ENCODE measurements at regions not wholly inside any gene's neighbourhood (a gene's known extent, or its start where the extent isn't known, plus 50 kb on each side); places are given as distances from the start of the nearest gene placed in this dataset.
"Not testable (repeated sequence)": the region's sequence is repeated elsewhere in the genome, so short reads cannot be mapped to it uniquely, and the experiment has no call there.

- intact Hi-C loops (cut with DNase I) = no loop called here
- DNase-seq (no peak), ATAC-seq (ENCODE audit: poor library complexity) (no peak)
Observed at GRCh38 chr1:67524143-67525052, 94.2 kb upstream of the SERBP1 start.

GRCh38 chr1:67525053-67525760 is 95.0 kb upstream of the SERBP1 start:
- ATAC-seq (ENCODE audit: poor library complexity) = no peak
- DNase-seq = no peak
- intact Hi-C loops (cut with DNase I) = no loop called here

GRCh38 chr1:67528141-67528540 is 97.9 kb upstream of the SERBP1 start:
- DNase-seq (no peak), ATAC-seq (ENCODE audit: poor library complexity) (no peak)
- intact Hi-C loops (cut with DNase I) = no loop called here

GRCh38 chr1:67530071-67530470 is 99.9 kb upstream of the SERBP1 start:
- ATAC-seq (ENCODE audit: poor library complexity) (no peak), DNase-seq (no peak)
- intact Hi-C loops (cut with DNase I) = loop anchor here (10.0 kb wide), 1 partner anchor 305 kb away; the partner anchor contains the start of gene GNG12

- intact Hi-C loops (cut with DNase I) = loop anchor here (10.0 kb wide), 1 partner anchor 302 kb away; the partner anchor contains the start of gene GNG12
- no peak for DNase-seq
- ATAC-seq (ENCODE audit: poor library complexity) = peak; percentile 80
Observed at GRCh38 chr1:67532452-67533216, 102.4 kb upstream of the SERBP1 start.

GRCh38 chr1:67534627-67535065 is 104.4 kb upstream of the SERBP1 start:
- intact Hi-C loops (cut with DNase I) = loop anchor here (2.0 to 10.0 kb wide), 2 partner anchors 226 to 300 kb away; partner anchors contain the start of gene GNG12
- ATAC-seq (ENCODE audit: poor library complexity) = no peak
- no peak for DNase-seq

- DNase-seq (peak; percentile 81), ATAC-seq (ENCODE audit: poor library complexity) (peak; percentile 84)
- intact Hi-C loops (cut with DNase I) = loop anchor here (2.0 to 10.0 kb wide), 2 partner anchors 225 to 299 kb away; partner anchors contain the start of gene GNG12
Observed at GRCh38 chr1:67535474-67535873, 105.3 kb upstream of the SERBP1 start.

- peak; percentile 66 for ATAC-seq (ENCODE audit: poor library complexity)
Observed at GRCh38 chr1:67536957-67537666, 106.9 kb upstream of the SERBP1 start.

GRCh38 chr1:67537667-67538018 is 107.4 kb upstream of the SERBP1 start:
- ATAC-seq (ENCODE audit: poor library complexity) (peak; percentile 24), DNase-seq (no peak)
- intact Hi-C loops (cut with DNase I) = loop anchor here (10.0 kb wide), 1 partner anchor 297 kb away; the partner anchor contains the start of gene GNG12

More at GRCh38 chr1:67536957-67537666, 106.9 kb upstream of the SERBP1 start:
- intact Hi-C loops (cut with DNase I) = loop anchor here (10.0 kb wide), 1 partner anchor 298 kb away; the partner anchor contains the start of gene GNG12
- DNase-seq = no peak

- no peak for DNase-seq
- peak; percentile 43 for ATAC-seq (ENCODE audit: poor library complexity)
- intact Hi-C loops (cut with DNase I) = no loop called here
Observed at GRCh38 chr1:67540025-67540732, 110.0 kb upstream of the SERBP1 start.

- DNase-seq (no peak), ATAC-seq (ENCODE audit: poor library complexity) (no peak)
- intact Hi-C loops (cut with DNase I) = no loop called here
Observed at GRCh38 chr1:67540733-67541125, 110.5 kb upstream of the SERBP1 start.

- intact Hi-C loops (cut with DNase I) = no loop called here
- no peak for DNase-seq
- ATAC-seq (ENCODE audit: poor library complexity) = no peak
Observed at GRCh38 chr1:67542747-67543146, 112.5 kb upstream of the SERBP1 start.

- DNase-seq (no peak), ATAC-seq (ENCODE audit: poor library complexity) (no peak)
- intact Hi-C loops (cut with DNase I) = no loop called here
Observed at GRCh38 chr1:67544921-67545320, 114.7 kb upstream of the SERBP1 start.

GRCh38 chr1:67545364-67545763 is 115.2 kb upstream of the SERBP1 start:
- intact Hi-C loops (cut with DNase I) = no loop called here
- DNase-seq (no peak), ATAC-seq (ENCODE audit: poor library complexity) (no peak)

GRCh38 chr1:67551375-67551774 is 121.2 kb upstream of the SERBP1 start:
- no peak for ATAC-seq (ENCODE audit: poor library complexity)
- intact Hi-C loops (cut with DNase I) = no loop called here
- no peak for DNase-seq

- no peak for ATAC-seq (ENCODE audit: poor library complexity)
Observed at GRCh38 chr1:67552336-67552759, 122.1 kb upstream of the SERBP1 start.

GRCh38 chr1:67554204-67554603 is 124.0 kb upstream of the SERBP1 start:
- DNase-seq; intact Hi-C loops (cut with DNase I); ATAC-seq (ENCODE audit: poor library complexity): not testable (repeated sequence)

More at GRCh38 chr1:67552336-67552759, 122.1 kb upstream of the SERBP1 start:
- no peak for DNase-seq
- intact Hi-C loops (cut with DNase I) = no loop called here

Data from Right ventricle myocardium superior (tissue), 1 donor.